GM12878 (cell line): ENCODE measurements at regions not wholly inside any gene's neighbourhood (a gene's known extent, or its start where the extent isn't known, plus 50 kb on each side); places are given as distances from the start of the nearest gene placed in this dataset.

Source experiments
- BACH1 ChIP-seq: fragments of 450-650 bp; IDR thresholded peaks from 2 replicates; pipeline ENCODE4 v1.6.1; 2017; ENCODE audit warnings: mild to moderate bottlenecking, borderline replicate concordance
- BCL11A ChIP-seq: IDR thresholded peaks from 2 replicates; pipeline ENCODE4 v1.6.1; 2011; ENCODE audit warnings: low read depth, low read length
- BRCA1 ChIP-seq: IDR thresholded peaks from 2 replicates; pipeline ENCODE4 v1.6.1; 2011; ENCODE audit warnings: low read depth, low read length, improper control_type of control experiment
- CHD2 ChIP-seq: IDR thresholded peaks from 2 replicates; pipeline ENCODE4 v1.6.1; 2011; ENCODE audit warnings: low read depth, low read length, improper control_type of control experiment, borderline replicate concordance
- FOXK2 ChIP-seq: fragments of 450-650 bp; IDR thresholded peaks from 2 replicates; pipeline ENCODE4 v1.6.1; 2017; ENCODE audit warnings: mild to moderate bottlenecking, moderate library complexity
- GATAD2B ChIP-seq: fragments of 450-650 bp; conservative IDR thresholded peaks from 2 replicates; pipeline ENCODE4 v1.6.1; 2017; ENCODE audit warnings: low read depth, mild to moderate bottlenecking, moderate library complexity
- HDAC2 ChIP-seq: fragments of 200-600 bp; sonication (generic); IDR thresholded peaks from 2 replicates; pipeline ENCODE4 v1.6.1; 2017
- IKZF1 ChIP-seq: fragments of 450-650 bp; conservative IDR thresholded peaks from 2 replicates; pipeline ENCODE4 v1.6.1; 2017; ENCODE audit warnings: antibody characterized with exemption, mild to moderate bottlenecking
- IKZF2 ChIP-seq, 2 experiments: fragments of 450-650 bp; IDR thresholded peaks; 2 replicates each; pipeline ENCODE4 v1.6.1; 2017; ENCODE audit warnings: mild to moderate bottlenecking in 2 of 2, moderate library complexity in 2 of 2
- JUNB ChIP-seq: IDR thresholded peaks from 2 replicates; pipeline ENCODE4 v1.6.1; 2016; ENCODE audit warnings: antibody characterized with exemption, mild to moderate bottlenecking
- NR2F1 ChIP-seq: fragments of 450-650 bp; conservative IDR thresholded peaks from 2 replicates; pipeline ENCODE4 v1.6.1; 2017; ENCODE audit warnings: mild to moderate bottlenecking
- TCF12 ChIP-seq: IDR thresholded peaks from 2 replicates; pipeline ENCODE4 v1.6.1; 2011; ENCODE audit warnings: low read depth, mild to moderate bottlenecking, low read length
- ZNF274 ChIP-seq: IDR thresholded peaks from one replicate; pipeline ENCODE4 v1.8.0; 2011; ENCODE audit not compliant: insufficient read length, insufficient read depth
- TF ChIP-seq, protein P1 (sequence below): fragments of 450-650 bp; IDR thresholded peaks from 2 replicates; pipeline ENCODE4 v1.6.1; 2017; ENCODE audit warnings: mild to moderate bottlenecking, low read depth, inconsistent platforms; ENCODE audit not compliant: poor library complexity, severe bottlenecking
- TF ChIP-seq, protein P2 (sequence below): fragments of 450-650 bp; formaldehyde crosslinking; IDR thresholded peaks from 2 replicates; pipeline ENCODE4 v1.4.0; 2020; ENCODE audit warnings: mild to moderate bottlenecking, moderate library complexity
- TF ChIP-seq, protein P3 (sequence below): IDR thresholded peaks from 2 replicates; pipeline ENCODE4 v1.6.1; 2011; ENCODE audit warnings: low read depth, mild to moderate bottlenecking, low read length, moderate library complexity, borderline replicate concordance; ENCODE audit errors: extremely low read depth
- TF ChIP-seq, protein P4 (sequence below): fragments of 450-650 bp; IDR thresholded peaks from 2 replicates; pipeline ENCODE4 v1.6.1; 2017; ENCODE audit warnings: low read depth, mild to moderate bottlenecking, moderate library complexity

DNA sequence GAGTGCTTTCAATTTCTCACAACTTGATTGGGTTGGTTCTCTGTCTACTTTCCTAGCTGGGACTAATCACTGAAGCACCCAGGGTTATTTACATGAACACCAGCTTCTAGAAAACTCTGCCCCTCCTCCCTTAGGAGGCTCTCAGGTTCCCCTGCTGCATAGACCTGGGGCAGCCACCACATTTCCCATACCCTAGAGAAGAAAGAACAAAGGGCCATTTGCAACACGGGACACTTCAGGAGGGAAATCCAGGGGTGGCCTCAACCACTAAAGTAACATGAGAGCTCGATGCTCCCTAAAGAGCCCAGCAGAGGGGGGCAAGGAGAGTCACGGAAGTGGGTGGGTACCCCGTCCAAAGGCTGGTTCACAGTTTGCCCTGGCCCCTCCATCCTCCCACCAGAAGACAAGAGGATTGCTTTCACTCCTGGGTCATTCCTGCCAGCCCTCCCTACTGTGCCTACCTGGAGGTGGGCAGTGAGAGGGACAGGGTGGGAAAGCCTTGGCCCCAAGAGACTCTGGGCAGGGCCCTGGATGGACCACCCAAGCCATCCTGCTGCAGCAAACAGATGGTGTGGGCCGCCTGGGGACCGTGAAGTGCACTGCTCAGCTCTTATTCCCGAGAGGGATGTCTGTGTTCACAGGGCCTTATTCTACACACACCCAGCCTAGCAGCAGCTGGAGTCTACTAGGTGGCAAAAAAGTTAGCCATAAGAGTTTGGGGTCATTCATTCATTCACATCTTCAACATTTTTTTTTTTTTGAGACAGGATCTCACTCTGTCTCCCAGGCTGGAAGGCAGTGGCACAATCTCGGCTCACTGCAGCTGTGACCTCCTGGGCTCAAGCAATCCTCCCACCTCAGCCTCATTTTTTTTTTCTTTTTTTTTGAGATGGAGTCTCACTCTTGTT, 392.1 kb downstream of the SOX9 start (continued):
- no peak for TF ChIP-seq ZNF274
- TF ChIP-seq TCF12, result peak; percentile 57; the same call in 1 of the 2 replicates
- no peak for TF ChIP-seq HDAC2
- 0 out of 2 replicates have a peak, but pooled peaks have one; percentile 24 for TF ChIP-seq BACH1
- TF ChIP-seq BCL11A, result no peak
- no peak for TF ChIP-seq BRCA1
- TF ChIP-seq CHD2, result peak; percentile 73; the same call in 1 of the 2 replicates
- TF ChIP-seq IKZF2 (IDR thresholded peaks at IDR 0.05), result peak in 1 of 2 experiments; percentile 52; a peak in 2 of 4 replicates
- TF ChIP-seq FOXK2, result peak; percentile 74; the same call in 1 of the 2 replicates
- TF ChIP-seq NR2F1, result peak; percentile 43; the same call in 1 of the 2 replicates
- TF ChIP-seq, protein P1, sequence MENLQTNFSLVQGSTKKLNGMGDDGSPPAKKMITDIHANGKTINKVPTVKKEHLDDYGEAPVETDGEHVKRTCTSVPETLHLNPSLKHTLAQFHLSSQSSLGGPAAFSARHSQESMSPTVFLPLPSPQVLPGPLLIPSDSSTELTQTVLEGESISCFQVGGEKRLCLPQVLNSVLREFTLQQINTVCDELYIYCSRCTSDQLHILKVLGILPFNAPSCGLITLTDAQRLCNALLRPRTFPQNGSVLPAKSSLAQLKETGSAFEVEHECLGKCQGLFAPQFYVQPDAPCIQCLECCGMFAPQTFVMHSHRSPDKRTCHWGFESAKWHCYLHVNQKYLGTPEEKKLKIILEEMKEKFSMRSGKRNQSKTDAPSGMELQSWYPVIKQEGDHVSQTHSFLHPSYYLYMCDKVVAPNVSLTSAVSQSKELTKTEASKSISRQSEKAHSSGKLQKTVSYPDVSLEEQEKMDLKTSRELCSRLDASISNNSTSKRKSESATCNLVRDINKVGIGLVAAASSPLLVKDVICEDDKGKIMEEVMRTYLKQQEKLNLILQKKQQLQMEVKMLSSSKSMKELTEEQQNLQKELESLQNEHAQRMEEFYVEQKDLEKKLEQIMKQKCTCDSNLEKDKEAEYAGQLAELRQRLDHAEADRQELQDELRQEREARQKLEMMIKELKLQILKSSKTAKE, result peak; percentile 52
- TF ChIP-seq, protein P2, sequence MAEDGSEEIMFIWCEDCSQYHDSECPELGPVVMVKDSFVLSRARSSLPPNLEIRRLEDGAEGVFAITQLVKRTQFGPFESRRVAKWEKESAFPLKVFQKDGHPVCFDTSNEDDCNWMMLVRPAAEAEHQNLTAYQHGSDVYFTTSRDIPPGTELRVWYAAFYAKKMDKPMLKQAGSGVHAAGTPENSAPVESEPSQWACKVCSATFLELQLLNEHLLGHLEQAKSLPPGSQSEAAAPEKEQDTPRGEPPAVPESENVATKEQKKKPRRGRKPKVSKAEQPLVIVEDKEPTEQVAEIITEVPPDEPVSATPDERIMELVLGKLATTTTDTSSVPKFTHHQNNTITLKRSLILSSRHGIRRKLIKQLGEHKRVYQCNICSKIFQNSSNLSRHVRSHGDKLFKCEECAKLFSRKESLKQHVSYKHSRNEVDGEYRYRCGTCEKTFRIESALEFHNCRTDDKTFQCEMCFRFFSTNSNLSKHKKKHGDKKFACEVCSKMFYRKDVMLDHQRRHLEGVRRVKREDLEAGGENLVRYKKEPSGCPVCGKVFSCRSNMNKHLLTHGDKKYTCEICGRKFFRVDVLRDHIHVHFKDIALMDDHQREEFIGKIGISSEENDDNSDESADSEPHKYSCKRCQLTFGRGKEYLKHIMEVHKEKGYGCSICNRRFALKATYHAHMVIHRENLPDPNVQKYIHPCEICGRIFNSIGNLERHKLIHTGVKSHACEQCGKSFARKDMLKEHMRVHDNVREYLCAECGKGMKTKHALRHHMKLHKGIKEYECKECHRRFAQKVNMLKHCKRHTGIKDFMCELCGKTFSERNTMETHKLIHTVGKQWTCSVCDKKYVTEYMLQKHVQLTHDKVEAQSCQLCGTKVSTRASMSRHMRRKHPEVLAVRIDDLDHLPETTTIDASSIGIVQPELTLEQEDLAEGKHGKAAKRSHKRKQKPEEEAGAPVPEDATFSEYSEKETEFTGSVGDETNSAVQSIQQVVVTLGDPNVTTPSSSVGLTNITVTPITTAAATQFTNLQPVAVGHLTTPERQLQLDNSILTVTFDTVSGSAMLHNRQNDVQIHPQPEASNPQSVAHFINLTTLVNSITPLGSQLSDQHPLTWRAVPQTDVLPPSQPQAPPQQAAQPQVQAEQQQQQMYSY (CRISPR knock-in tag), result no peak
- TF ChIP-seq GATAD2B, result peak; percentile 96
- TF ChIP-seq JUNB, result no peak
- TF ChIP-seq, protein P3, sequence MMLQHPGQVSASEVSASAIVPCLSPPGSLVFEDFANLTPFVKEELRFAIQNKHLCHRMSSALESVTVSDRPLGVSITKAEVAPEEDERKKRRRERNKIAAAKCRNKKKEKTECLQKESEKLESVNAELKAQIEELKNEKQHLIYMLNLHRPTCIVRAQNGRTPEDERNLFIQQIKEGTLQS, result no peak
- peak; percentile 72 for TF ChIP-seq IKZF1
- TF ChIP-seq, protein P4, sequence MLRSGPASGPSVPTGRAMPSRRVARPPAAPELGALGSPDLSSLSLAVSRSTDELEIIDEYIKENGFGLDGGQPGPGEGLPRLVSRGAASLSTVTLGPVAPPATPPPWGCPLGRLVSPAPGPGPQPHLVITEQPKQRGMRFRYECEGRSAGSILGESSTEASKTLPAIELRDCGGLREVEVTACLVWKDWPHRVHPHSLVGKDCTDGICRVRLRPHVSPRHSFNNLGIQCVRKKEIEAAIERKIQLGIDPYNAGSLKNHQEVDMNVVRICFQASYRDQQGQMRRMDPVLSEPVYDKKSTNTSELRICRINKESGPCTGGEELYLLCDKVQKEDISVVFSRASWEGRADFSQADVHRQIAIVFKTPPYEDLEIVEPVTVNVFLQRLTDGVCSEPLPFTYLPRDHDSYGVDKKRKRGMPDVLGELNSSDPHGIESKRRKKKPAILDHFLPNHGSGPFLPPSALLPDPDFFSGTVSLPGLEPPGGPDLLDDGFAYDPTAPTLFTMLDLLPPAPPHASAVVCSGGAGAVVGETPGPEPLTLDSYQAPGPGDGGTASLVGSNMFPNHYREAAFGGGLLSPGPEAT, result peak; percentile 58
